HepG2 (cell line): ENCODE measurements at regions not wholly inside any gene's neighbourhood (a gene's known extent, or its start where the extent isn't known, plus 50 kb on each side); places are given as distances from the start of the nearest gene placed in this dataset.
"Not testable (repeated sequence)": the region's sequence is repeated elsewhere in the genome, so short reads cannot be mapped to it uniquely, and the experiment has no call there.

Experiments used
- ATAC-seq: fragments of 200-7000 bp; cut with Tn5 transposase; 3 replicates; pipeline ENCODE4 v1.9.1; 2020; ENCODE audit warnings: mild to moderate bottlenecking, moderate library complexity
- BruUV-seq: library from RNA; stranded (reverse); fragments of 400-500 nt; replicated peaks from 2 replicates; lab custom pipeline; 2021; lab: Mats Ljungman, UMichigan
- CTCF ChIA-PET: fragments of 300-600 bp; formaldehyde crosslinking; extraction: SDS; loops from one replicate; lab custom pipeline; 2021; ENCODE audit warnings: low total read pairs, inconsistent platforms, low intra/inter-chr PET ratio; lab: Yijun Ruan, JAX
- POLR2A ChIA-PET: fragments of 350-600 bp; sonication (Branson Sonifier 250); formaldehyde crosslinking; loops from one replicate; lab custom pipeline; 2020; ENCODE audit warnings: antibody characterized with exemption, inconsistent platforms; lab: Yijun Ruan, JAX
- DNase-seq: peaks from one replicate; pipeline ENCODE4 v3.0.0-alpha.2; 2015; ENCODE audit warnings: low spot score
- FAIRE-seq: peaks from 3 replicates; lab custom pipeline; 2011; peaks lifted over from hg19 to GRCh38; lab: Jason Lieb, UNC
- H2AFZ ChIP-seq: one replicate; pipeline ENCODE4 v1.6.1; 2011; ENCODE audit warnings: low read length, inconsistent platforms
- H3K27ac ChIP-seq: fragments of 300-600 bp; 3 replicates; pipeline ENCODE4 v1.8.0; 2011; ENCODE audit warnings: mixed run types, mild to moderate bottlenecking, mixed read lengths, low read length, inconsistent platforms; ENCODE audit not compliant: insufficient read depth; ENCODE audit errors: extremely low read length
- H3K27me3 ChIP-seq, 2 experiments: fragments of 200-600 bp in 1 of 2; 2 replicates in 1 of 2; 3 replicates in 1 of 2; pipeline versions ENCODE4 v1.6.0 to v1.8.0; 2011; ENCODE audit warnings: low read length in 2 of 2, mild to moderate bottlenecking in 2 of 2, moderate library complexity in 2 of 2, inconsistent platforms in 1 of 2; ENCODE audit not compliant: insufficient read depth in 2 of 2, control insufficient read depth in 1 of 2
- H3K36me3 ChIP-seq, 2 experiments: fragments of 200-600 bp in 1 of 2; replicated peaks in 1 of 2; 2 replicates in 1 of 2; 3 replicates in 1 of 2; pipeline versions ENCODE4 v1.5.1 to v1.8.0; 2011; ENCODE audit warnings: low read length in 2 of 2, inconsistent platforms in 1 of 2; ENCODE audit not compliant: insufficient read depth in 2 of 2, control insufficient read depth in 1 of 2
- H3K4me1 ChIP-seq: 2 replicates; pipeline ENCODE4 v1.5.1; 2012; ENCODE audit warnings: low read length, inconsistent platforms; ENCODE audit not compliant: insufficient read depth
- H3K4me2 ChIP-seq: 2 replicates; pipeline ENCODE4 v1.6.0; 2011; ENCODE audit warnings: low read depth, low read length, inconsistent platforms
- H3K4me3 ChIP-seq, 3 experiments: fragments of 200-600 bp in 1 of 3; sonication (generic), shearing (Covaris generic) in 1 of 3; replicated peaks in 1 of 3; 2 replicates each; pipeline ENCODE4 v1.5.1; 2011 to 2016; ENCODE audit warnings: low read length in 3 of 3, inconsistent platforms in 2 of 3, low read depth in 2 of 3, mild to moderate bottlenecking in 2 of 3, control low read depth in 1 of 3, mixed read lengths in 1 of 3; ENCODE audit not compliant: insufficient read depth in 1 of 3
- H3K79me2 ChIP-seq: one replicate; pipeline ENCODE4 v1.6.1; 2011; ENCODE audit warnings: low read length, inconsistent platforms; ENCODE audit not compliant: insufficient read depth
- H3K9ac ChIP-seq: 2 replicates; pipeline ENCODE4 v1.6.0; 2011; ENCODE audit warnings: mild to moderate bottlenecking, low read depth, low read length, inconsistent platforms; ENCODE audit not compliant: insufficient read depth
- H3K9me3 ChIP-seq: 2 replicates; pipeline ENCODE4 v1.5.1; 2012; ENCODE audit warnings: mild to moderate bottlenecking, low read length
- H4K20me1 ChIP-seq: 2 replicates; pipeline ENCODE4 v1.6.0; 2011; ENCODE audit warnings: inconsistent platforms, mild to moderate bottlenecking, low read length, moderate library complexity; ENCODE audit not compliant: insufficient read depth
- SETDB1 ChIP-seq: sonication (generic); formaldehyde crosslinking; IDR thresholded peaks from 2 replicates; pipeline ENCODE4 v1.5.1; 2020; ENCODE audit warnings: missing genetic modification reagents, mild to moderate bottlenecking, borderline replicate concordance
- ZNF674 ChIP-seq: sonication (generic); formaldehyde crosslinking; IDR thresholded peaks from 2 replicates; pipeline ENCODE4 v1.5.0; 2020; ENCODE audit warnings: low read depth, mild to moderate bottlenecking, missing genetic modification reagents
- WGBS: methylation state at CpG from one replicate; pipeline ENCODE4 v1.1.6; 2017; ENCODE audit warnings: low lambda C conversion rate; 5-methylcytosine and 5-hydroxymethylcytosine counted together
- in situ Hi-C: cut with HindIII; loops from 2 replicates; pipeline ENCODE4 v1.10.0; 2017; ENCODE audit warnings: low pct_unique_long_range_greater_than_20kb; ENCODE audit not compliant: extremely low pct_ligation_motif_present
- intact Hi-C: fragments of 100-400 bp; cut with micrococcal nuclease; formaldehyde crosslinking; loops from one replicate; pipeline ENCODE4 v1.10.0; 2022; ENCODE audit not compliant: unreplicated experiment

DNA sequence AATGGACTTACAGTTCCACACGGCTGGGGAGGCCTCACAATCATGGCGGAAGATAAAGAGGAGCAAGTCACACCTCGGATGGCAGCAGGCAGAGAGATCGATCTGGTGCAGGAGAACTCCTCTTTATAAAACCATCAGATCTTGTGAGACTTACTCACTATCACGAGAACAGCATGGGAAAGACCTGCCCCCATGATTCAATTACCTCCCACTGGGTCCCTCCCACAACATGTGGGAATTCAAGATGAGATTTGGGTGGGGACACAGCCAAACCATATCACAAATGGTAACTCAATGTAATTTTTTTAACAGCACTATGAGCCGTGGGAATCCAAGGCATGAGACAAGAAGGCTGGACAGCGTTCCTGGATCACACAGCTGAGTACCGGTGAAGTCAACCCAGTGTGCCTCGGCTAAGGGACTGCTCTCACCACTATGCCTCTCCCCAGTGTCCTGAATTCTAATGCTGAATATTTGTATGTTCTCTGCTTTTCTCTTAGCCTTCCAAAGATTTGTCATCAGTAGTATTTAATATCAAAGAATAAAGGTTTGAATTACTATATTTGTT lies 84.3 kb downstream of the IRS2 start:
- ATAC-seq, H3K4me3 ChIP-seq, in situ Hi-C loops, H3K27me3 ChIP-seq, H4K20me1 ChIP-seq, H3K4me1 ChIP-seq, FAIRE-seq, H3K4me2 ChIP-seq, H3K9me3 ChIP-seq, H3K9ac ChIP-seq, DNase-seq, H2AFZ ChIP-seq, POLR2A ChIA-PET, intact Hi-C loops, H3K79me2 ChIP-seq, CTCF ChIA-PET, BruUV-seq, H3K36me3 ChIP-seq, H3K27ac ChIP-seq: not testable (repeated sequence)
- whole genome bisulfite sequencing, result 41% methylated on average over 9 of the region's 9 CpGs

DNA sequence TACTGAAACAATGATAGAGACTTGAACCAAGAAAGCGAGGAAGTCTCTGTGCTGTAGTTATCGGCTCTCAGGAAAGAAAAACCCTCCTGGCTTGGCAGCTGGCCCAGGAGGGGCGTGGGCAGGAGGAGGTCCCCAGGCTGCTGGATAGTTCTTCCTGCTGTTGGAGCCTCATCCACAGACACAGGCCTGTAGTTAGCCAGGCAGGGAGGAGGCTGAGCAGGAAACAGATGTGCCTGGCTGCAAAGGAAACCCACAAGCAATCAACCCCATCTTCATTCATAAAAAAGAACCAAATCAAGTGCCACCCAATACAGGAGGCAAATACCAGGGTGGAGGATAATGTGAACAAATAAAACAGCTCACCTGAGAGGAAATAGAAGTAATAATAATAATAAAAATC lies 86.2 kb downstream of the IRS2 start:
- H3K9me3 ChIP-seq, result no peaks in the 10 kb centered on the region
- no peak overlapping the region for H3K9ac ChIP-seq
- no peak overlapping the region for H3K27ac ChIP-seq
- CTCF ChIA-PET, result no interaction called here
- no peak overlapping the region for H3K4me2 ChIP-seq
- no peak for TF ChIP-seq ZNF674 (CRISPR knock-in tag)
- TF ChIP-seq SETDB1 (CRISPR knock-in tag), result no peak
- no peaks in the 10 kb centered on the region for H4K20me1 ChIP-seq
- no peaks in the 10 kb centered on the region for H3K36me3 ChIP-seq
- no peak for DNase-seq
- H3K79me2 ChIP-seq, result no peaks in the 10 kb centered on the region
- no peaks in the 10 kb centered on the region for H3K27me3 ChIP-seq
- no peak for FAIRE-seq
- H2AFZ ChIP-seq, result no peak overlapping the region
- in situ Hi-C loops (no loop called here), intact Hi-C loops (no loop called here)
- ATAC-seq, result no peak
- H3K4me1 ChIP-seq, result no peaks in the 10 kb centered on the region
- WGBS, result 10% methylated on average over 3 of the region's 3 CpGs
- no TSS peak for BruUV-seq
- H3K4me3 ChIP-seq, result no peak overlapping the region
- POLR2A ChIA-PET, result no interaction called here
